Neuronal stem cell (in vitro differentiated cells): ENCODE measurements at regions not wholly inside any gene's neighbourhood (a gene's known extent, or its start where the extent isn't known, plus 50 kb on each side); places are given as distances from the start of the nearest gene placed in this dataset.

ENCODE experiments used
- DNase-seq: peaks from one replicate; pipeline ENCODE4 v3.0.0-alpha.2; 2013; ENCODE audit warnings: low spot score
- H2AFZ ChIP-seq: one replicate; pipeline ENCODE4 v1.6.1; 2013; ENCODE audit warnings: mild to moderate bottlenecking, low read length, inconsistent platforms
- H2AK5ac ChIP-seq: 2 replicates; pipeline ENCODE4 v1.6.1; 2013; ENCODE audit warnings: low read depth, mild to moderate bottlenecking, inconsistent platforms, low read length, moderate library complexity, mixed read lengths
- H2BK120ac ChIP-seq: 2 replicates; pipeline ENCODE4 v1.6.1; 2013; ENCODE audit warnings: low read depth, mild to moderate bottlenecking, inconsistent platforms, low read length, moderate library complexity, mixed read lengths
- H2BK12ac ChIP-seq: one replicate; pipeline ENCODE4 v1.6.1; 2013; ENCODE audit warnings: low read length, inconsistent platforms
- H2BK15ac ChIP-seq: 2 replicates; pipeline ENCODE4 v1.6.1; 2013; ENCODE audit warnings: mild to moderate bottlenecking, low read length, inconsistent platforms, mixed read lengths
- H2BK5ac ChIP-seq: one replicate; pipeline ENCODE4 v1.6.1; 2013; ENCODE audit warnings: inconsistent platforms, mild to moderate bottlenecking, low read length, moderate library complexity
- H3K14ac ChIP-seq: one replicate; pipeline ENCODE4 v1.6.1; 2013; ENCODE audit warnings: low read length, inconsistent platforms
- H3K18ac ChIP-seq: 2 replicates; pipeline ENCODE4 v1.6.1; 2013; ENCODE audit warnings: low read length, inconsistent platforms
- H3K23ac ChIP-seq: 2 replicates; pipeline ENCODE4 v1.6.1; 2013; ENCODE audit warnings: low read depth, mild to moderate bottlenecking, mixed read lengths, low read length, inconsistent platforms; ENCODE audit not compliant: poor library complexity
- H3K27ac ChIP-seq: replicated peaks from 3 replicates; pipeline ENCODE4 v1.5.1; 2013; ENCODE audit warnings: low read length, inconsistent platforms
- H3K27me3 ChIP-seq, 3 experiments: 2 replicates each; pipeline ENCODE4 v1.6.1; 2013; ENCODE audit warnings: low read length in 3 of 3, mild to moderate bottlenecking in 2 of 3, inconsistent platforms in 1 of 3, low read depth in 1 of 3, mixed read lengths in 1 of 3, moderate library complexity in 1 of 3; ENCODE audit not compliant: control insufficient read depth in 3 of 3, insufficient read depth in 3 of 3
- H3K36me3 ChIP-seq, 2 donors: replicated peaks in 1 of 2; 2 replicates each; pipeline ENCODE4 v1.6.1; 2013; ENCODE audit warnings: low read length in 2 of 2; ENCODE audit not compliant: control insufficient read depth in 2 of 2, insufficient read depth in 2 of 2
- H3K4ac ChIP-seq: 2 replicates; pipeline ENCODE4 v1.6.1; 2013; ENCODE audit warnings: inconsistent platforms, mild to moderate bottlenecking, low read length, moderate library complexity
- H3K4me1 ChIP-seq, 2 donors: 1 replicate in 1 of 2; 2 replicates in 1 of 2; pipeline ENCODE4 v1.6.1; 2013; ENCODE audit warnings: low read length in 2 of 2, low read depth in 1 of 2; ENCODE audit not compliant: control insufficient read depth in 2 of 2, insufficient read depth in 1 of 2
- H3K4me2 ChIP-seq: one replicate; pipeline ENCODE4 v1.6.1; 2013; ENCODE audit warnings: mild to moderate bottlenecking, low read length, inconsistent platforms; ENCODE audit not compliant: insufficient read depth, poor library complexity, severe bottlenecking
- H3K4me3 ChIP-seq, 2 donors: 2 replicates each; pipeline ENCODE4 v1.5.1; 2013; ENCODE audit warnings: low read length in 2 of 2, mild to moderate bottlenecking in 2 of 2, inconsistent platforms in 1 of 2, moderate library complexity in 1 of 2
- H3K79me1 ChIP-seq: one replicate; pipeline ENCODE4 v1.6.1; 2013; ENCODE audit warnings: low read depth, mild to moderate bottlenecking, inconsistent platforms, low read length, moderate library complexity
- H3K9ac ChIP-seq: one replicate; pipeline ENCODE4 v1.6.1; 2013; ENCODE audit warnings: mild to moderate bottlenecking, low read depth, low read length, inconsistent platforms; ENCODE audit not compliant: poor library complexity
- H3K9me3 ChIP-seq, 2 donors: replicated peaks in 1 of 2; 2 replicates each; pipeline versions ENCODE3 to v1.6.1; 2013; ENCODE audit warnings: low read length in 2 of 2, mild to moderate bottlenecking in 2 of 2, inconsistent platforms in 1 of 2, low read depth in 1 of 2, mixed read lengths in 1 of 2, moderate library complexity in 1 of 2; ENCODE audit not compliant: control insufficient read depth in 2 of 2, insufficient read depth in 1 of 2
- H4K8ac ChIP-seq: one replicate; pipeline ENCODE4 v1.6.1; 2013; ENCODE audit warnings: low read depth, mild to moderate bottlenecking, inconsistent platforms, low read length, moderate library complexity
- H4K91ac ChIP-seq: one replicate; pipeline ENCODE4 v1.6.1; 2013; ENCODE audit warnings: low read length, low read depth, mild to moderate bottlenecking, inconsistent platforms; ENCODE audit not compliant: poor library complexity
- WGBS, 2 donors: extraction: QIAGEN DNeasy Blood & Tissue Kit; methylation state at CpG; one replicate each; pipeline ENCODE4 v1.1.7; 2013; ENCODE audit warnings: missing lambda C conversion rate in 2 of 2, mixed read lengths in 1 of 2; ENCODE audit not compliant: insufficient read length in 2 of 2, insufficient replicate concordance in 1 of 2; ENCODE audit errors: extremely low coverage in 2 of 2; 5-methylcytosine and 5-hydroxymethylcytosine counted together

- no CpG with 5 or more reads among the region's 1 CpG for WGBS, 2 donors
Measured at GRCh38 chr10:109358325-109358724, 565.0 kb downstream of the XPNPEP1 start.

DNA sequence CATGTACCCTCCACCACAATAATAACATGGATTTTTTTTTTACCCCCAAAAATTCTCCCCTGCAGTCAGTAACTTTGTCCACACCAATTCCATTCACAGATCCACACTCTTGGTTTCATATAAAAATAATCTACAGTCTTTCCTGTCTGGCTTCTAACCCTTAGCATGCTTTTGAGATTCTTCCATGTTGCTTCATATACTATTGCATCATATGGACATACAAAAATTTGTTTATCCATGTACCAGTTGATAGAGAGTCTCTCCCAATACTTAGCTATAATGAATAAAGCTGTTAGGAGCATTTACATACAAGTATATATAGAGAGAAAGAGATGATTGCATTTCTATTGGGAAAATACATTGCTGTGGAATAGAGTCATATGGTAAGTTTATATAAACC, 575.0 kb downstream of the XPNPEP1 start:
- Histone ChIP-seq H3K4me2 (no peak overlapping the region), H2BK15ac (no peak overlapping the region), H2BK120ac (no peak overlapping the region), H2BK5ac (no peak overlapping the region), H4K91ac (no peak overlapping the region), H2BK12ac (no peak overlapping the region), H3K4me3 (no peak overlapping the region), H3K79me1 (no peaks in the 10 kb centered on the region), H3K9me3 (no peaks in the 10 kb centered on the region), H3K9ac (no peak overlapping the region), H3K23ac (no peak overlapping the region), H4K8ac (no peak overlapping the region), H2AK5ac (no peak overlapping the region), H3K4ac (no peak overlapping the region), H3K4me1 (no peaks in the 10 kb centered on the region), H2AFZ (no peak overlapping the region), H3K18ac (no peak overlapping the region), H3K27me3 (no peaks in the 10 kb centered on the region), H3K27ac (no peak overlapping the region), H3K14ac (no peak overlapping the region), H3K36me3 (no peaks in the 10 kb centered on the region)
- no peak for DNase-seq

More at GRCh38 chr10:109358325-109358724, 565.0 kb downstream of the XPNPEP1 start:
- Histone ChIP-seq H2AK5ac (no peak overlapping the region), H3K14ac (no peak overlapping the region), H3K23ac (no peak overlapping the region), H3K27me3 (no peaks in the 10 kb centered on the region), H4K8ac (no peak overlapping the region), H3K79me1 (no peaks in the 10 kb centered on the region), H2AFZ (no peak overlapping the region), H3K9ac (no peak overlapping the region), H3K36me3 (no peaks in the 10 kb centered on the region), H3K4me1 (peaks cover 0 to 5% of the 10 kb centered on the region in 2 donors), H3K9me3 (no peaks in the 10 kb centered on the region), H2BK15ac (no peak overlapping the region), H2BK5ac (no peak overlapping the region), H3K4ac (no peak overlapping the region), H3K4me3 (no peak overlapping the region), H3K4me2 (no peak overlapping the region), H2BK120ac (no peak overlapping the region), H2BK12ac (no peak overlapping the region), H3K18ac (no peak overlapping the region), H3K27ac (no peak overlapping the region), H4K91ac (no peak overlapping the region)
- DNase-seq: no peak

DNA sequence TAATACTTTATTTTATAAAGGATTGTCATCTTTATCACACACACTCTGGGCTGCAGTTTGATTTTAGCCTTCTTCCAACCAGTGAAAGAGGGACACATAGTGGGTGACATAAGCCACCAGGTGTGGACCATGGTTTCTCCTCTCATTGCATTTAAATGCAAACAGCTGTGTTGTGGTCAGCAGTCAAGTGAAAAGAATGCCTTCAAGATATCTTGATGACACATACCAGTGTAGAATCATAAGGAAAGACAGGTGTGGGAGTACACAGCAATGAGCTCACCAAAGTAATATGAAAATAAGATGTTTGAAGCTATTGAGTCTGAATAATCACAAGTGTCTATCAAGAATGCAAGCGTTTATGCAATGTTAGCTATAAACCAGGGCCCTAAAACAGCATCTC, 580.0 kb downstream of the XPNPEP1 start:
- Histone ChIP-seq H3K14ac (no peak overlapping the region), H3K4ac (no peak overlapping the region), H3K79me1 (no peaks in the 10 kb centered on the region), H2BK120ac (no peak overlapping the region), H3K4me3 (no peak overlapping the region), H3K4me2 (no peak overlapping the region), H3K27me3 (no peaks in the 10 kb centered on the region), H2BK5ac (no peak overlapping the region), H3K23ac (no peak overlapping the region), H3K9me3 (no peaks in the 10 kb centered on the region), H3K4me1 (no peaks in the 10 kb centered on the region), H3K27ac (no peak overlapping the region), H2AFZ (no peak overlapping the region), H3K9ac (no peak overlapping the region), H4K8ac (no peak overlapping the region), H2BK15ac (no peak overlapping the region), H2BK12ac (no peak overlapping the region), H3K36me3 (no peaks in the 10 kb centered on the region), H2AK5ac (no peak overlapping the region), H4K91ac (no peak overlapping the region), H3K18ac (no peak overlapping the region)
- WGBS, 2 donors: no CpG with 5 or more reads among the region's 1 CpG
- no peak for DNase-seq

DNA sequence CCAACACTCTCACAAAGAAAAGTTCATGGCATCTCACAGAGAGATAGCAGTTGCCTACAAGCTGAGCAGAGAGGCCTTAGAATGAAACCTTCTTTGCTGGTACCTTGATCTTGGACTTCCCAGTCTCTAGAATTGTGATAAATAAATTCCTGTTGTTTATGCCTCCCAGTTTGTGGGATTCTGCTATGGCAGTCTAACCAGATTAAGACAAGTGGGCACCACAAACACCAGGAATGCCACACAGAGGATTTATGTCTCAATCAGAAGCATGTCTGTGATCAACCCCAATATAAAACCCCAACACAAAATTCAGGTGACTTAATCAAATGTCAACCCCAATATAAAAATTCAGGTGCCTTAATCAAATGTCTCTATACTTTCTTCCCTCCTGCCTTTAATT, 581.3 kb downstream of the XPNPEP1 start:
- Histone ChIP-seq H3K23ac (no peak overlapping the region), H2BK5ac (no peak overlapping the region), H3K79me1 (no peaks in the 10 kb centered on the region), H2BK120ac (no peak overlapping the region), H2AK5ac (no peak overlapping the region), H4K8ac (no peak overlapping the region), H3K4me3 (no peak overlapping the region), H2BK12ac (no peak overlapping the region), H3K27ac (no peak overlapping the region), H3K14ac (no peak overlapping the region), H2BK15ac (no peak overlapping the region), H3K27me3 (no peaks in the 10 kb centered on the region), H3K4me1 (no peaks in the 10 kb centered on the region), H2AFZ (no peak overlapping the region), H3K9me3 (no peaks in the 10 kb centered on the region), H3K36me3 (no peaks in the 10 kb centered on the region), H3K9ac (no peak overlapping the region), H3K4ac (no peak overlapping the region), H3K4me2 (no peak overlapping the region), H4K91ac (no peak overlapping the region), H3K18ac (no peak overlapping the region)
- DNase-seq: no peak
